Thyroid gland (tissue), 4 donors: ENCODE measurements at regions not wholly inside any gene's neighbourhood (a gene's known extent, or its start where the extent isn't known, plus 50 kb on each side); places are given as distances from the start of the nearest gene placed in this dataset.

ENCODE experiments used
- DNase-seq, 2 donors: peaks; one replicate each; pipeline ENCODE4 v3.0.0-alpha.2; 2019
- H3K27ac ChIP-seq, 3 donors: fragments of 200-600 bp; sonication (generic); 1 replicate in 2 of 3; 2 replicates in 1 of 3; pipeline ENCODE4 v1.5.1; 2016 to 2019; ENCODE audit warnings: mild to moderate bottlenecking in 1 of 3, moderate library complexity in 1 of 3
- H3K27me3 ChIP-seq: fragments of 200-600 bp; sonication (generic); one replicate; pipeline ENCODE4 v1.5.1; 2019
- H3K36me3 ChIP-seq, 2 donors: fragments of 200-600 bp; sonication (generic); one replicate each; pipeline ENCODE4 v1.5.1; 2016 to 2019
- H3K4me1 ChIP-seq, 2 donors: fragments of 200-600 bp; sonication (generic); one replicate each; pipeline ENCODE4 v1.5.1; 2017 to 2019
- H3K4me3 ChIP-seq, 3 donors: fragments of 200-600 bp; sonication (generic); replicated peaks in 1 of 3; 1 replicate in 2 of 3; 2 replicates in 1 of 3; pipeline ENCODE4 v1.5.1; 2016; ENCODE audit warnings: mild to moderate bottlenecking in 1 of 3
- H3K9me3 ChIP-seq: fragments of 200-600 bp; sonication (generic); one replicate; pipeline ENCODE4 v1.5.1; 2017
- POLR2A ChIP-seq, 2 donors: fragments of 450-650 bp; IDR thresholded peaks; one replicate each; pipeline ENCODE4 v1.6.1; 2017; ENCODE audit warnings: antibody characterized with exemption in 2 of 2, mild to moderate bottlenecking in 2 of 2, moderate library complexity in 1 of 2
- WGBS, 2 donors: methylation state at CpG; one replicate each; pipeline ENCODE4 v1.1.5; 2017; 5-methylcytosine and 5-hydroxymethylcytosine counted together
- intact Hi-C: fragments of 100-400 bp; cut with DNase I; formaldehyde crosslinking; loops from one replicate; pipeline ENCODE4 v1.15.1; 2023
- TF ChIP-seq, protein P1 (sequence below), 6 experiments: fragments of 200-600 bp in 3 of 6; fragments of 450-650 bp in 3 of 6; sonication (generic) in 3 of 6; IDR thresholded peaks; one replicate each; pipeline ENCODE4 v1.5.1; 2016 to 2019; ENCODE audit warnings: antibody characterized with exemption in 6 of 6, mild to moderate bottlenecking in 2 of 6, inconsistent platforms in 1 of 6, moderate library complexity in 1 of 6

- no peaks in the 10 kb centered on the region for H3K36me3 ChIP-seq
- DNase-seq: no peak
- no peaks in the 10 kb centered on the region for H3K9me3 ChIP-seq
- H3K4me3 ChIP-seq: no peak overlapping the region
- intact Hi-C loops: no loop called here
- TF ChIP-seq, protein P1, sequence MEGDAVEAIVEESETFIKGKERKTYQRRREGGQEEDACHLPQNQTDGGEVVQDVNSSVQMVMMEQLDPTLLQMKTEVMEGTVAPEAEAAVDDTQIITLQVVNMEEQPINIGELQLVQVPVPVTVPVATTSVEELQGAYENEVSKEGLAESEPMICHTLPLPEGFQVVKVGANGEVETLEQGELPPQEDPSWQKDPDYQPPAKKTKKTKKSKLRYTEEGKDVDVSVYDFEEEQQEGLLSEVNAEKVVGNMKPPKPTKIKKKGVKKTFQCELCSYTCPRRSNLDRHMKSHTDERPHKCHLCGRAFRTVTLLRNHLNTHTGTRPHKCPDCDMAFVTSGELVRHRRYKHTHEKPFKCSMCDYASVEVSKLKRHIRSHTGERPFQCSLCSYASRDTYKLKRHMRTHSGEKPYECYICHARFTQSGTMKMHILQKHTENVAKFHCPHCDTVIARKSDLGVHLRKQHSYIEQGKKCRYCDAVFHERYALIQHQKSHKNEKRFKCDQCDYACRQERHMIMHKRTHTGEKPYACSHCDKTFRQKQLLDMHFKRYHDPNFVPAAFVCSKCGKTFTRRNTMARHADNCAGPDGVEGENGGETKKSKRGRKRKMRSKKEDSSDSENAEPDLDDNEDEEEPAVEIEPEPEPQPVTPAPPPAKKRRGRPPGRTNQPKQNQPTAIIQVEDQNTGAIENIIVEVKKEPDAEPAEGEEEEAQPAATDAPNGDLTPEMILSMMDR (IDR thresholded peaks at IDR 0.05): no peak
- TF ChIP-seq POLR2A (IDR thresholded peaks at IDR 0.05): no peak
- no peaks in the 10 kb centered on the region for H3K4me1 ChIP-seq
- H3K27ac ChIP-seq: no peak overlapping the region
- no peaks in the 10 kb centered on the region for H3K27me3 ChIP-seq
- WGBS, 2 donors: 95% methylated on average over 4 of the region's 4 CpGs
Measured at GRCh38 chr5:74422671-74423070, 217.9 kb downstream of the ENC1 start.

DNA sequence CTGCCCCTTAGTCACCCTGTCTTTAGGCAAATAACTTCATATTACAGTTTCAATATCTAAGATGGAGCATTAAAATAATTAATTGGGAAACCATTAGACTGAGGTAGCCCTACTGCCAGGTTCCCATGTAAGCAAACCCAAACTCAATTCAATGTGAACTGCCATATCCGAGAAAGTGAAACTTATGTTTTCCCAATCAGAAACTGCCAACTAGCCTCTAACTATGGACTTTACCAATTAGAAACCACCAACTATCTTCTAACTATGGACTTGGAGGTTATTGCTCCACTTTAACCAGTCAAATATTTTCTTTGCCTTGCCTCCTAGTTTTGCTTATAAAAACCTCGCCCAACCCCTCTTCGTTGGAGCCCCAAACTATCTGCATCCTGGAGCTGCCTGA is 218.5 kb downstream of the ENC1 start:
- intact Hi-C loops: no loop called here
- no peaks in the 10 kb centered on the region for H3K36me3 ChIP-seq
- no peaks in the 10 kb centered on the region for H3K4me1 ChIP-seq
- no peak overlapping the region for H3K27ac ChIP-seq
- H3K4me3 ChIP-seq: no peak overlapping the region
- H3K27me3 ChIP-seq: no peaks in the 10 kb centered on the region
- WGBS, 2 donors: 62 to 96% methylated on average over 3 of the region's 3 CpGs
- no peak for DNase-seq
- TF ChIP-seq, protein P1 (IDR thresholded peaks at IDR 0.05): no peak
- no peak for TF ChIP-seq POLR2A (IDR thresholded peaks at IDR 0.05)
- no peaks in the 10 kb centered on the region for H3K9me3 ChIP-seq

DNA sequence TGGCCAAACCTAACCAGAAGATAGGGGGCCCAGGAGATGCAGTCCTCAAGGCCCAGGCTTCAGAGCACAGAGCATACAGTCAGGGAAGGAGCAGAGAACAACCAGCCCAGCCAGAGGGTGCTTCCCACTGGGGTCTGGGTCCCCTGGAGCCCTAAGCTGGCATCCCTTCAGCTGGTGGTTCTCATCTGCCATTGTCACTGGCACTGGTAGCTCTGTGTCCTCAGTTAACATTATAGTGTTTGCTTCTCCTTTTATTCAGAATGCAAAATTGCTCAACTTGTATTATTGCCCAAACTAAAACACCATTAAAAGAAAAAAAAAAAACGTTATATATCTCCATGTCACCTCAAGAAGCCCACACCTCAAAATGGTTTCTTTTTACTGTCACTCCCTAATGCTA is 219.2 kb downstream of the ENC1 start:
- DNase-seq: no peak
- intact Hi-C loops: no loop called here
- Histone ChIP-seq H3K4me3 (no peak overlapping the region), H3K27me3 (no peaks in the 10 kb centered on the region), H3K9me3 (no peaks in the 10 kb centered on the region), H3K36me3 (no peaks in the 10 kb centered on the region), H3K27ac (no peak overlapping the region), H3K4me1 (no peaks in the 10 kb centered on the region)
- WGBS, 2 donors: 64 to 76% methylated on average over 1 of the region's 1 CpG
- TF ChIP-seq, protein P1 (IDR thresholded peaks at IDR 0.05): no peak
- TF ChIP-seq POLR2A (IDR thresholded peaks at IDR 0.05): no peak

DNA sequence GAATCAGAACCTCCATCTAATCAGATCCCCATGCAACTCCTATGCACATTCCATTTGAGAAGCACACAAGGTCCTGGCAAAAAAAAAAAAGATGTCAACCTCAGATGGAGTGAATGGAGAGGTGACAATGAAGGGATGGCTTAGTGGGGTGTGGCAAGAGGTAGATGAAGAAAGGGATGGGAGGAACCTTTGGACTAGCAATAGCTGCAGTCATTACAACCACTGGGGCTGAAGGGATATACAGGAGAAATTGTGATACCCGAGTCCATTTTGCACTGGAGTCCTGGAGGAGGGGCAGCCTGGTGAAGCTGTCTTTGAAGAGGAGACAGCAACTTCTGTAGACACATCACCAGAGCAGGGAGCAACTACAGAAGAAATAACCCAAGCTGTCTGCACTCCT is 219.6 kb downstream of the ENC1 start:
- Histone ChIP-seq H3K4me1 (no peaks in the 10 kb centered on the region), H3K27me3 (no peaks in the 10 kb centered on the region), H3K27ac (no peak overlapping the region), H3K9me3 (no peaks in the 10 kb centered on the region), H3K36me3 (no peaks in the 10 kb centered on the region), H3K4me3 (no peak overlapping the region)
- 35 to 86% methylated on average over 1 of the region's 1 CpG for WGBS, 2 donors
- TF ChIP-seq, protein P1 (IDR thresholded peaks at IDR 0.05): no peak
- no peak for TF ChIP-seq POLR2A (IDR thresholded peaks at IDR 0.05)
- DNase-seq: no peak
- intact Hi-C loops: no loop called here

- no peak overlapping the region for H3K27ac ChIP-seq
- no peak for DNase-seq
Measured at GRCh38 chr5:74420220-74420619, 220.3 kb downstream of the ENC1 start.

More at GRCh38 chr5:74420220-74420619, 220.3 kb downstream of the ENC1 start:
- Histone ChIP-seq H3K4me3 (no peak overlapping the region), H3K4me1 (no peaks in the 10 kb centered on the region), H3K27me3 (no peaks in the 10 kb centered on the region), H3K36me3 (no peaks in the 10 kb centered on the region), H3K9me3 (no peaks in the 10 kb centered on the region)
- TF ChIP-seq, protein P1 (IDR thresholded peaks at IDR 0.05): no peak
- 73 to 80% methylated on average over 3 of the region's 3 CpGs for WGBS, 2 donors
- intact Hi-C loops: no loop called here
